ENCODE measurements at regions not wholly inside any gene's neighbourhood (a gene's known extent, or its start where the extent isn't known, plus 50 kb on each side); places are given as distances from the start of the nearest gene placed in this dataset.
"Not testable (repeated sequence)": the region's sequence is repeated elsewhere in the genome, so short reads cannot be mapped to it uniquely, and the experiment has no call there.

- FAIRE-seq, result no peak
These were observed 354.8 kb downstream of the TAF11L14 start for GRCh38 chr5:17989036-17989435.

GRCh38 chr5:17989567-17990563 is 355.6 kb downstream of the TAF11L14 start:
- no peak for FAIRE-seq

- FAIRE-seq, result no peak
These were observed 357.5 kb downstream of the TAF11L14 start for GRCh38 chr5:17991775-17992174.

GRCh38 chr5:17992291-17992690 is 358.0 kb downstream of the TAF11L14 start:
- no peak for FAIRE-seq

- no peak for FAIRE-seq
These were observed 361.7 kb downstream of the TAF11L14 start for GRCh38 chr5:17995997-17996396.

GRCh38 chr5:17999858-18000257 is 365.6 kb downstream of the TAF11L14 start:
- FAIRE-seq, result no peak

GRCh38 chr5:18000744-18001143 is 366.5 kb downstream of the TAF11L14 start:
- FAIRE-seq, result no peak

GRCh38 chr5:18003312-18003711 is 369.1 kb downstream of the TAF11L14 start:
- FAIRE-seq, result no peak

GRCh38 chr5:18003784-18004183 is 369.5 kb downstream of the TAF11L14 start:
- no peak for FAIRE-seq

- not testable (repeated sequence) for FAIRE-seq
These were observed 372.0 kb downstream of the TAF11L14 start for GRCh38 chr5:18006235-18006634.

- FAIRE-seq, result no peak
These were observed 374.7 kb downstream of the TAF11L14 start for GRCh38 chr5:18008940-18009339.

GRCh38 chr5:18010053-18010452 is 375.8 kb downstream of the TAF11L14 start:
- FAIRE-seq, result no peak

GRCh38 chr5:18018472-18018871 is 384.2 kb downstream of the TAF11L14 start:
- FAIRE-seq, result no peak

GRCh38 chr5:18023275-18023674 is 389.0 kb downstream of the TAF11L14 start:
- FAIRE-seq, result no peak

- no peak for FAIRE-seq
These were observed 389.7 kb downstream of the TAF11L14 start for GRCh38 chr5:18023986-18024385.

- no peak for FAIRE-seq
These were observed 390.3 kb downstream of the TAF11L14 start for GRCh38 chr5:18024542-18024941.

- no peak for FAIRE-seq
These were observed 393.1 kb downstream of the TAF11L14 start for GRCh38 chr5:18027241-18027867.

- FAIRE-seq, result no peak
These were observed 393.8 kb downstream of the TAF11L14 start for GRCh38 chr5:18028036-18028435.

GRCh38 chr5:18032744-18033143 is 398.5 kb downstream of the TAF11L14 start:
- no peak for FAIRE-seq

- FAIRE-seq, result no peak
These were observed 402.3 kb downstream of the TAF11L14 start for GRCh38 chr5:18036531-18036930.

GRCh38 chr5:18037718-18038117 is 403.5 kb downstream of the TAF11L14 start:
- no peak for FAIRE-seq

GRCh38 chr5:18043344-18043743 is 409.1 kb downstream of the TAF11L14 start:
- FAIRE-seq, result no peak

- FAIRE-seq, result no peak
These were observed 414.2 kb downstream of the TAF11L14 start for GRCh38 chr5:18048449-18048848.

- FAIRE-seq, result no peak
These were observed 416.1 kb downstream of the TAF11L14 start for GRCh38 chr5:18050345-18050744.
